ENCODE measurements at regions not wholly inside any gene's neighbourhood (a gene's known extent, or its start where the extent isn't known, plus 50 kb on each side); places are given as distances from the start of the nearest gene placed in this dataset.

GRCh38 chr10:10855151-10855581, 162.5 kb upstream of the CELF2 start:
- no peak for TF ChIP-seq GATA2 (IDR thresholded peaks at IDR 0.05; ENCODE audit: low read depth, low read length)
- TF ChIP-seq GATA3 (IDR thresholded peaks at IDR 0.05; ENCODE audit: low read depth, low read length): no peak

Measured in SH-SY5Y (cell line).